Endothelial cell (in vitro differentiated cells): ENCODE measurements at regions not wholly inside any gene's neighbourhood (a gene's known extent, or its start where the extent isn't known, plus 50 kb on each side); places are given as distances from the start of the nearest gene placed in this dataset.

ENCODE experiments used
- DNase-seq: peaks from one replicate; pipeline ENCODE4 v3.0.0; 2021; ENCODE audit warnings: low spot score
- H3K27ac Mint-ChIP-seq: one replicate; pipeline ENCODE4 v1.8.0; 2021; ENCODE audit warnings: mixed read lengths, inconsistent platforms; ENCODE audit not compliant: unreplicated experiment
- H3K27me3 Mint-ChIP-seq: one replicate; pipeline ENCODE4 v1.8.0; 2021; ENCODE audit warnings: mild to moderate bottlenecking, moderate library complexity, mixed read lengths, inconsistent platforms; ENCODE audit not compliant: unreplicated experiment
- H3K36me3 Mint-ChIP-seq: one replicate; pipeline ENCODE4 v1.8.0; 2021; ENCODE audit warnings: mild to moderate bottlenecking, low read depth, mixed read lengths, inconsistent platforms; ENCODE audit not compliant: unreplicated experiment
- H3K4me1 Mint-ChIP-seq: one replicate; pipeline ENCODE4 v1.8.0; 2021; ENCODE audit warnings: mild to moderate bottlenecking, mixed read lengths, inconsistent platforms; ENCODE audit not compliant: unreplicated experiment
- H3K4me3 Mint-ChIP-seq: one replicate; pipeline ENCODE4 v1.8.0; 2021; ENCODE audit warnings: mild to moderate bottlenecking, mixed read lengths, inconsistent platforms; ENCODE audit not compliant: unreplicated experiment
- H3K9me3 Mint-ChIP-seq: one replicate; pipeline ENCODE4 v1.8.0; 2021; ENCODE audit warnings: mixed read lengths, inconsistent platforms; ENCODE audit not compliant: unreplicated experiment
- TF ChIP-seq, protein P1 (sequence below): fragments of 200-600 bp; sonication (generic); IDR thresholded peaks from one replicate; pipeline ENCODE4 v1.5.0; 2021; ENCODE audit warnings: antibody characterized with exemption; ENCODE audit not compliant: unreplicated experiment

DNA sequence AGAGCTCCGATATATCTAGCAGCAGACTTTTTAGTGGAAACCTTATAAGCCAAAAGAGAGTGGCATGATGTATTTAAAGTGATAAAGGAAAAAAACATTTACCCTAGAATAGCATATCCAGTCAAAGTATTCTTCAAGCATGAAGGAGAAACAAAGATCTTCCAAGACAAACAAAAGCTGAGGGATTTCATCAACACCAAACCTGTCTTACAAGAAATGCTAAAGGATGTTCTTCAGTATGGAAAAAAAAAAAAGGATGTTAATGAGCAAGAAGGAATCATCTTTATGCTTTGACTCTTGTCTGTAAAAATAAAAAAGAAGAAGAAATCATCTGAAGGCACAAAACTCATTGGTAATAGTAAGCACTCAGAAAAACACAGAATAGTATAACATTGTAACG, 338.2 kb downstream of the TLE1 start:
- no peak overlapping the region for H3K4me3 Mint-ChIP-seq
- no peaks in the 10 kb centered on the region for H3K9me3 Mint-ChIP-seq
- H3K36me3 Mint-ChIP-seq = no peaks in the 10 kb centered on the region
- H3K27me3 Mint-ChIP-seq = no peaks in the 10 kb centered on the region
- TF ChIP-seq, protein P1, sequence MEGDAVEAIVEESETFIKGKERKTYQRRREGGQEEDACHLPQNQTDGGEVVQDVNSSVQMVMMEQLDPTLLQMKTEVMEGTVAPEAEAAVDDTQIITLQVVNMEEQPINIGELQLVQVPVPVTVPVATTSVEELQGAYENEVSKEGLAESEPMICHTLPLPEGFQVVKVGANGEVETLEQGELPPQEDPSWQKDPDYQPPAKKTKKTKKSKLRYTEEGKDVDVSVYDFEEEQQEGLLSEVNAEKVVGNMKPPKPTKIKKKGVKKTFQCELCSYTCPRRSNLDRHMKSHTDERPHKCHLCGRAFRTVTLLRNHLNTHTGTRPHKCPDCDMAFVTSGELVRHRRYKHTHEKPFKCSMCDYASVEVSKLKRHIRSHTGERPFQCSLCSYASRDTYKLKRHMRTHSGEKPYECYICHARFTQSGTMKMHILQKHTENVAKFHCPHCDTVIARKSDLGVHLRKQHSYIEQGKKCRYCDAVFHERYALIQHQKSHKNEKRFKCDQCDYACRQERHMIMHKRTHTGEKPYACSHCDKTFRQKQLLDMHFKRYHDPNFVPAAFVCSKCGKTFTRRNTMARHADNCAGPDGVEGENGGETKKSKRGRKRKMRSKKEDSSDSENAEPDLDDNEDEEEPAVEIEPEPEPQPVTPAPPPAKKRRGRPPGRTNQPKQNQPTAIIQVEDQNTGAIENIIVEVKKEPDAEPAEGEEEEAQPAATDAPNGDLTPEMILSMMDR = no peak
- no peak overlapping the region for H3K27ac Mint-ChIP-seq
- no peaks in the 10 kb centered on the region for H3K4me1 Mint-ChIP-seq
- DNase-seq = no peak

DNA sequence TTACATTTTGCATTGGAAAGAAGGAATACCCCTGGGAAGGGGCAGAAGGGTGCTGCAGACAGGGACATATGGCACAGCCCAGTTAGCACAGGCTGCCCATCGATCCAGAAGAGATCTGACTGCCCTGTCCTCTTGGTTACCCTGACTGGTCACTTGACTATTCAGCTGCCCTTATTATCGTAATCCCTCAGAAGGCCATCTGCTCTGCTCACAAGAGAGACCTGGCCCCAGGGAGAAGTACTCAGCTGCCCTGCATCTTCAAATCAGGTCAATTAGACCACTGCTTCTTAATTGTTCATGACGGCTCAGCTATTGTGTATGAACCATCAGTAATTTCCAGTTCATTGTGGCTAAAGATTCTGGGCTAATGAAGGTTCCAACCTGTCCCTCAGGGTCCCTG, 345.0 kb downstream of the TLE1 start:
- Mint-ChIP-seq H3K27me3 (peaks cover 1% of the 10 kb centered on the region), H3K36me3 (no peaks in the 10 kb centered on the region), H3K9me3 (no peaks in the 10 kb centered on the region), H3K4me3 (no peak overlapping the region), H3K27ac (no peak overlapping the region), H3K4me1 (no peaks in the 10 kb centered on the region)
- DNase-seq = no peak
- TF ChIP-seq, protein P1 = no peak

DNA sequence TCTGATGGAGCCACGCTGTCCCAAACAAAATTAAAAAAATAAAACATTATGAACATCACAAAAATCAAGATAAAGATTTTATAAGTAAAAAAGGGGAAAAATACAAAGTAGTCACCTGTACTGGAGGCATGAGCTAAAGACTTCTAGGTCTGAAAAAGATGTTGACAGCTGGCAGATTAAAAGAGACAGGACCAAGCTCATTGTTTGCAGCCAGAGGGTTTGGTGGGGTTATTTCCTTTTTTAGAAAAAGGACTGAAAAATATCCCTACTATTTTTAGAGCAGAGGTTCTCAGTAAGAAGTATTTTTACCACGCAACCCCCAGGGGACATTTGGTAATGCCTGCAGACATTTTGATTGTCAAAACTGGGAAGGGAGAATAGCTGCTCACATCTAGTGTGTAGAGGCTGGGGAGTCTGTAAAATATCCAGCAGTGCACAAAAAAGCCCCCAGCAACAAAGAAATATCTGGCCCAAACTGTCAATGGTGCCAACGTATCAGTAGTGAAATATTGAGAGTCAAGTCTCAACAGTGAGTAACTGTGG, 353.4 kb downstream of the TLE1 start:
- H3K27me3 Mint-ChIP-seq = no peaks in the 10 kb centered on the region
- DNase-seq = no peak
- no peaks in the 10 kb centered on the region for H3K36me3 Mint-ChIP-seq
- H3K9me3 Mint-ChIP-seq = no peaks in the 10 kb centered on the region
- H3K4me3 Mint-ChIP-seq = no peak overlapping the region
- peaks cover 5% of the 10 kb centered on the region for H3K4me1 Mint-ChIP-seq
- TF ChIP-seq, protein P1 = no peak
- no peak overlapping the region for H3K27ac Mint-ChIP-seq

DNA sequence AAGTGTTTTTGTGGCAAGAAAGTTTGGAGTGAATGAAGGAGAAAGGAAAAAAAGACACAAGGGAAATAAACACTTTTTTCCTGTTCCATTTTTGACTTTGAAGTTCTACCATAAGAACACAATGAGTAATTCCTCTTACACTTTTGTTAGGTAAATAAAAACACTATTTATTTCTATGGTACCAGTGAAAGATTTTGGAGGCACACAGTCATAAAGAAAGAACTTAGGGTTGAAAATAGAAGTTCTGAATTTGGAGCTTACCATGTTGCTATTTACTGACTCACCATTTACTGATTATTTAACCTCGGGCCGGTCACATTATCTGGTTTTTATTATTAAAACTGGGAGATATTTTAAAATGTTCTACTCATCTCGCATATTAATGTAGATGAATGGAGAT, 367.8 kb downstream of the TLE1 start:
- Mint-ChIP-seq H3K27ac (no peak overlapping the region), H3K27me3 (no peaks in the 10 kb centered on the region), H3K4me3 (no peak overlapping the region), H3K9me3 (no peaks in the 10 kb centered on the region), H3K4me1 (no peaks in the 10 kb centered on the region), H3K36me3 (no peaks in the 10 kb centered on the region)
- TF ChIP-seq, protein P1 = no peak
- no peak for DNase-seq

DNA sequence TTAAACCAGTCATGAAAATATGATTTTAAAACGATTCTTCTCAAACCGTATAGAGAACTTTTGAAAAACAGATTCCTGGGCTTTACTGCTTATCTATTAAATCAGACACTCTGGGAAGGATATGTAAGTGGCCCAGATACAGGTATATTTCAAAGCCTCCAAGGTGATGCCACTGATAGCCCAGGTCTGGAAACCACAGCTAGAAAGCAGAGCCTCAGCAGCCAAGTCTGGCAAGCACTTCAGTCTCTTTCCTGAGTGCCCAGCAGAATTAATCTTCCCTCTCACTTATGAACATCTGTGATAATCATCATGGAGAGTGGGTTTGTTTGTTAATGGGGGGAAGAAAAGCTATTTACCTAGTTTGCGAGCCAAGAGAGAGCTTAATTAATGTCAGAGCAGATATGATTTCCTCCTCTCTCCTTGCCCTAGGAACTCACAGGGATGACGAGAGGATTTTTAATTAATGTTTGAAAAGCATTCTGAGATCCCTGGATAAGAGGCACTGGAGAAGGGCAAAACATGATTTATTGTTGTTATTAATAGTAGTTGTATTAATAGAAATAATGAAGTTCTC, 368.4 kb downstream of the TLE1 start:
- no peaks in the 10 kb centered on the region for H3K4me1 Mint-ChIP-seq
- H3K27ac Mint-ChIP-seq = no peak overlapping the region
- no peak for DNase-seq
- H3K9me3 Mint-ChIP-seq = no peaks in the 10 kb centered on the region
- no peak overlapping the region for H3K4me3 Mint-ChIP-seq
- TF ChIP-seq, protein P1 = no peak
- H3K27me3 Mint-ChIP-seq = no peaks in the 10 kb centered on the region
- H3K36me3 Mint-ChIP-seq = no peaks in the 10 kb centered on the region
